ENCODE measurements at regions not wholly inside any gene's neighbourhood (a gene's known extent, or its start where the extent isn't known, plus 50 kb on each side); places are given as distances from the start of the nearest gene placed in this dataset.

DNA sequence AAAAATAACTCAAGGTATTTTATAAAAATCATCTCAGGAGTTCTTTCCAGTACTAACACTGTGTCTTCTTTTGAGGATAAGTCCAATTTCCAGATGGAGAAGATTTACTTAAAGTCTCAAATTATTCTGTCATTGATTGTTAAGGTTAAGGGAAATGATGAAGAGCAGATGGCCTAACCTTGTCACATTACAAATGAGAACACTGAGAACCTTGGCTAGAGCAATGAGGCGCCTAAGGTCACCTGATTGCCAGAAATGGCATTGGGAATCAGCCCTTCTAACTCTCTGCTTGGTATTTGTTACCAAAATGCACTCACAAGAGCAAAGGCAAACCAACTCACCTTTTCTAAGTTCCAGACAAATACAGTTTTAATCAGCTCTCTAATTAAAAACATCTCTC is 835.1 kb downstream of the RNF144A start:
- no peaks in the 10 kb centered on the region for H3K79me2 ChIP-seq (ENCODE audit: insufficient read depth, low read length)
- TF ChIP-seq, protein P1, sequence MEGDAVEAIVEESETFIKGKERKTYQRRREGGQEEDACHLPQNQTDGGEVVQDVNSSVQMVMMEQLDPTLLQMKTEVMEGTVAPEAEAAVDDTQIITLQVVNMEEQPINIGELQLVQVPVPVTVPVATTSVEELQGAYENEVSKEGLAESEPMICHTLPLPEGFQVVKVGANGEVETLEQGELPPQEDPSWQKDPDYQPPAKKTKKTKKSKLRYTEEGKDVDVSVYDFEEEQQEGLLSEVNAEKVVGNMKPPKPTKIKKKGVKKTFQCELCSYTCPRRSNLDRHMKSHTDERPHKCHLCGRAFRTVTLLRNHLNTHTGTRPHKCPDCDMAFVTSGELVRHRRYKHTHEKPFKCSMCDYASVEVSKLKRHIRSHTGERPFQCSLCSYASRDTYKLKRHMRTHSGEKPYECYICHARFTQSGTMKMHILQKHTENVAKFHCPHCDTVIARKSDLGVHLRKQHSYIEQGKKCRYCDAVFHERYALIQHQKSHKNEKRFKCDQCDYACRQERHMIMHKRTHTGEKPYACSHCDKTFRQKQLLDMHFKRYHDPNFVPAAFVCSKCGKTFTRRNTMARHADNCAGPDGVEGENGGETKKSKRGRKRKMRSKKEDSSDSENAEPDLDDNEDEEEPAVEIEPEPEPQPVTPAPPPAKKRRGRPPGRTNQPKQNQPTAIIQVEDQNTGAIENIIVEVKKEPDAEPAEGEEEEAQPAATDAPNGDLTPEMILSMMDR (conservative IDR thresholded peaks at IDR 0.05), result no peak
- peaks cover 5% of the 10 kb centered on the region for H3K9me3 ChIP-seq (ENCODE audit: control insufficient read depth, low read depth, low read length)
- H3K4me2 ChIP-seq (ENCODE audit: insufficient read depth, insufficient read length, low read length), result no peak overlapping the region
- H2BK12ac ChIP-seq (ENCODE audit: insufficient read length, low read depth, low read length), result no peak overlapping the region
- no peak overlapping the region for H2BK120ac ChIP-seq (ENCODE audit: low read depth, low read length, poor library complexity, severe bottlenecking)
- no peak overlapping the region for H2BK20ac ChIP-seq (ENCODE audit: low read depth, low read length, poor library complexity, severe bottlenecking)
- no peak overlapping the region for H3K9ac ChIP-seq (ENCODE audit: extremely low read depth, insufficient read length, low read length)
- no peak overlapping the region for H2BK15ac ChIP-seq (ENCODE audit: low read depth, low read length)
- no peak overlapping the region for H3T11ph ChIP-seq (ENCODE audit: low read length)
- H3K79me1 ChIP-seq (ENCODE audit: insufficient read depth, low read depth, low read length, poor library complexity, severe bottlenecking), result no peaks in the 10 kb centered on the region
- H3K4me3 Mint-ChIP-seq, result no peak overlapping the region
- H2BK5ac ChIP-seq (ENCODE audit: insufficient read length, low read length), result no peak overlapping the region
- H3K23ac ChIP-seq (ENCODE audit: insufficient read length, low read depth, low read length), result no peak overlapping the region
- H4K8ac ChIP-seq (replicated peaks; ENCODE audit: insufficient read length, low read depth, low read length), result no peak overlapping the region
- no peak overlapping the region for H2AFZ ChIP-seq (ENCODE audit: low read length)
- H4K20me1 ChIP-seq (ENCODE audit: control insufficient read depth, insufficient read depth, insufficient read length), result no peaks in the 10 kb centered on the region
- peaks cover 0 to 12% (median 3%) of the 10 kb centered on the region in 3 experiments; a peak in 4 of 7 replicates for H3K36me3 Mint-ChIP-seq (ENCODE audit: insufficient read depth in 1 of 3, low read depth in 3 of 3)
- H3K56ac ChIP-seq (ENCODE audit: insufficient read length, low read depth, low read length), result no peak overlapping the region
- peaks cover 2% of the 10 kb centered on the region in 2 experiments; a peak in 2 of 4 replicates for H3K4me1 Mint-ChIP-seq
- no peak overlapping the region for H3K4ac ChIP-seq (ENCODE audit: low read depth, low read length)
- no peak overlapping the region for H3K14ac ChIP-seq (ENCODE audit: insufficient read depth, low read length)
- no peak overlapping the region for H4K91ac ChIP-seq (ENCODE audit: insufficient read length, low read depth, low read length)
- 0 out of 2 replicates have a peak, but pooled peaks cover 3% of the 10 kb centered on the region for H3K4me1 ChIP-seq (ENCODE audit: insufficient read depth, low read length)
- no peak overlapping the region for H3K27ac ChIP-seq (ENCODE audit: insufficient read length, low read depth, low read length)
- no CpG with 5 or more reads among the region's 1 CpG for WGBS (ENCODE audit: extremely low coverage, insufficient read length, low lambda C conversion rate)
- no peak for DNase-seq
- H3K9me3 Mint-ChIP-seq, result peaks cover 4 to 11% of the 10 kb centered on the region in 2 experiments; a peak in 3 of 5 replicates
- no peaks in the 10 kb centered on the region for H3K23me2 ChIP-seq (ENCODE audit: insufficient read length, low read depth, low read length, poor library complexity, severe bottlenecking)
- no peaks in the 10 kb centered on the region for H3K27me3 ChIP-seq (ENCODE audit: insufficient read depth, low read length)
- no peak overlapping the region for H3K18ac ChIP-seq (ENCODE audit: insufficient read length, low read depth, low read length)
- H2AK5ac ChIP-seq (ENCODE audit: insufficient read length, low read length), result no peak overlapping the region
- no peak overlapping the region for H3K27ac Mint-ChIP-seq
- H3K27me3 Mint-ChIP-seq (ENCODE audit: low read depth), result peaks cover 2% of the 10 kb centered on the region
- H4K5ac ChIP-seq (ENCODE audit: insufficient read length, low read depth, low read length), result no peak overlapping the region

All from H9 (cell line).